Aorta (tissue), 5 donors: ENCODE measurements at regions not wholly inside any gene's neighbourhood (a gene's known extent, or its start where the extent isn't known, plus 50 kb on each side); places are given as distances from the start of the nearest gene placed in this dataset.

Source experiments
- ATAC-seq: fragments of 200-7000 bp; cut with Tn5 transposase; one replicate; pipeline ENCODE4 v1.9.1; 2022; ENCODE audit warnings: moderate library complexity; ENCODE audit not compliant: low FRiP score
- DNase-seq, 2 donors: peaks; one replicate each; pipeline ENCODE4 v3.0.0-alpha.2; 2020
- H3K27ac ChIP-seq, 2 donors: one replicate each; pipeline ENCODE4 v1.5.1; 2013; ENCODE audit warnings: low read length in 2 of 2, mild to moderate bottlenecking in 2 of 2, moderate library complexity in 2 of 2, control low read depth in 1 of 2, inconsistent platforms in 1 of 2, low read depth in 1 of 2
- H3K27me3 ChIP-seq, 2 donors: one replicate each; pipeline ENCODE4 v1.6.1; 2013; ENCODE audit warnings: control low read depth in 1 of 2, low read length in 1 of 2, mild to moderate bottlenecking in 1 of 2, moderate library complexity in 1 of 2; ENCODE audit not compliant: insufficient read depth in 2 of 2, control insufficient read depth in 1 of 2
- H3K36me3 ChIP-seq, 2 donors: one replicate each; pipeline ENCODE4 v1.6.1; 2013; ENCODE audit warnings: control low read depth in 1 of 2, low read length in 1 of 2, mild to moderate bottlenecking in 1 of 2; ENCODE audit not compliant: insufficient read depth in 2 of 2, control insufficient read depth in 1 of 2
- H3K4me1 ChIP-seq, 2 donors: one replicate each; pipeline ENCODE4 v1.6.1; 2013; ENCODE audit warnings: low read length in 2 of 2, control low read depth in 1 of 2, mild to moderate bottlenecking in 1 of 2, moderate library complexity in 1 of 2; ENCODE audit not compliant: insufficient read depth in 2 of 2, control insufficient read depth in 1 of 2
- H3K4me3 ChIP-seq, 2 donors: one replicate each; pipeline ENCODE4 v1.5.1; 2013; ENCODE audit warnings: low read length in 2 of 2, control low read depth in 1 of 2, mild to moderate bottlenecking in 1 of 2
- H3K9me3 ChIP-seq: one replicate; pipeline ENCODE4 v1.6.1; 2013; ENCODE audit warnings: mild to moderate bottlenecking, low read length; ENCODE audit not compliant: control insufficient read depth
- WGBS, 2 donors: extraction: QIAGEN DNeasy Blood & Tissue Kit; methylation state at CpG; one replicate each; pipeline ENCODE4 v1.1.7; 2013; 5-methylcytosine and 5-hydroxymethylcytosine counted together
- intact Hi-C, 2 donors: fragments of 100-400 bp; cut with DNase I; formaldehyde crosslinking; loops; one replicate each; pipeline versions ENCODE4 v1.14.2 to v1.15.0; 2022
- donor health status: healthy with polysubstance abuse.
- donor health status: Bipolar disorder and iron deficiency.
- donor health status: DM: no; HTN: no; CAD: no.
- donor health status: DM: no; HTN: no; CAD: no.
- donor health status: DM: yes; HTN: yes; CAD: no.

GRCh38 chr5:54676481-54677340 lies 159.2 kb downstream of the SNX18 start:
- H3K4me3 ChIP-seq = no peak overlapping the region
- H3K27me3 ChIP-seq = no peaks in the 10 kb centered on the region
- no peaks in the 10 kb centered on the region for H3K9me3 ChIP-seq
- H3K4me1 ChIP-seq = peaks cover 1 to 4% of the 10 kb centered on the region in 2 donors
- H3K27ac ChIP-seq = peak overlapping the region; percentile 62 to 65
- DNase-seq (no peak), ATAC-seq (peak; percentile 47)
- H3K36me3 ChIP-seq = no peaks in the 10 kb centered on the region
- 1 to 2% methylated on average over 3 of the region's 3 CpGs for WGBS, 2 donors
- intact Hi-C loops = no loop called here

GRCh38 chr5:54673523-54674225 lies 156.1 kb downstream of the SNX18 start:
- Histone ChIP-seq H3K27me3 (no peaks in the 10 kb centered on the region), H3K27ac (no peak overlapping the region), H3K36me3 (no peaks in the 10 kb centered on the region), H3K9me3 (no peaks in the 10 kb centered on the region), H3K4me3 (no peak overlapping the region), H3K4me1 (peaks cover 6 to 10% of the 10 kb centered on the region in 2 donors)
- intact Hi-C loops = no loop called here
- peak in 1 of 2 donors; percentile 86 for DNase-seq
- 91 to 93% methylated on average over 4 of the region's 4 CpGs for WGBS, 2 donors
- ATAC-seq = peak; percentile 40

GRCh38 chr5:54672871-54673270 lies 155.3 kb downstream of the SNX18 start:
- no peaks in the 10 kb centered on the region for H3K9me3 ChIP-seq
- no peak for ATAC-seq
- H3K36me3 ChIP-seq = no peaks in the 10 kb centered on the region
- H3K27me3 ChIP-seq = no peaks in the 10 kb centered on the region
- intact Hi-C loops = no loop called here
- DNase-seq = no peak
- H3K4me3 ChIP-seq = no peak overlapping the region
- H3K4me1 ChIP-seq = peaks cover 6 to 10% of the 10 kb centered on the region in 2 donors
- no peak overlapping the region for H3K27ac ChIP-seq

GRCh38 chr5:54671681-54672080 lies 154.1 kb downstream of the SNX18 start:
- ATAC-seq (no peak), DNase-seq (no peak)
- peak overlapping the region; percentile 3 to 20 for H3K27ac ChIP-seq
- no peaks in the 10 kb centered on the region for H3K9me3 ChIP-seq
- WGBS, 2 donors = 57 to 59% methylated on average over 2 of the region's 2 CpGs
- no peaks in the 10 kb centered on the region for H3K36me3 ChIP-seq
- H3K4me1 ChIP-seq = peaks cover 4 to 10% of the 10 kb centered on the region in 2 donors
- H3K4me3 ChIP-seq = no peak overlapping the region
- intact Hi-C loops = no loop called here
- H3K27me3 ChIP-seq = no peaks in the 10 kb centered on the region

GRCh38 chr5:54671111-54671531 lies 153.6 kb downstream of the SNX18 start:
- Histone ChIP-seq H3K4me3 (no peak overlapping the region), H3K27ac (peak overlapping the region in 1 of 2 donors; percentile 64), H3K9me3 (no peaks in the 10 kb centered on the region), H3K4me1 (peaks cover 4 to 10% of the 10 kb centered on the region in 2 donors), H3K27me3 (no peaks in the 10 kb centered on the region), H3K36me3 (no peaks in the 10 kb centered on the region)
- intact Hi-C loops = no loop called here
- ATAC-seq (peak; percentile 58), DNase-seq (no peak)
- 31 to 36% methylated on average over 4 of the region's 4 CpGs for WGBS, 2 donors

- H3K4me3 ChIP-seq = no peak overlapping the region
- H3K36me3 ChIP-seq = peaks cover 0 to 3% of the 10 kb centered on the region in 2 donors
- H3K27me3 ChIP-seq = no peaks in the 10 kb centered on the region
- intact Hi-C loops = no loop called here
- ATAC-seq (no peak), DNase-seq (no peak)
- H3K27ac ChIP-seq = peak overlapping the region; percentile 6 to 39
- H3K4me1 ChIP-seq = peaks cover 4 to 10% of the 10 kb centered on the region in 2 donors
- no peaks in the 10 kb centered on the region for H3K9me3 ChIP-seq
These were observed 152.7 kb downstream of the SNX18 start for GRCh38 chr5:54670281-54670680.

- DNase-seq = no peak
- Histone ChIP-seq H3K4me3 (no peak overlapping the region), H3K9me3 (no peaks in the 10 kb centered on the region), H3K4me1 (peaks cover 4 to 10% of the 10 kb centered on the region in 2 donors), H3K27me3 (no peaks in the 10 kb centered on the region), H3K36me3 (peaks cover 0 to 3% of the 10 kb centered on the region in 2 donors), H3K27ac (peak overlapping the region in 1 of 2 donors; percentile 6)
- WGBS, 2 donors = 8 to 14% methylated on average over 1 of the region's 1 CpG
- intact Hi-C loops = no loop called here
- ATAC-seq = no peak
These were observed 152.3 kb downstream of the SNX18 start for GRCh38 chr5:54669845-54670244.

- peaks cover 4 to 10% of the 10 kb centered on the region in 2 donors for H3K4me1 ChIP-seq
- no peak for DNase-seq
- no peak overlapping the region for H3K27ac ChIP-seq
- H3K9me3 ChIP-seq = no peaks in the 10 kb centered on the region
- H3K36me3 ChIP-seq = peaks cover 0 to 3% of the 10 kb centered on the region in 2 donors
- no peak overlapping the region for H3K4me3 ChIP-seq
- no peak for ATAC-seq
- intact Hi-C loops = no loop called here
- WGBS, 2 donors = 3 to 6% methylated on average over 1 of the region's 1 CpG
- H3K27me3 ChIP-seq = no peaks in the 10 kb centered on the region
These were observed 151.7 kb downstream of the SNX18 start for GRCh38 chr5:54669285-54669684.
